LNCAP (cell line): ENCODE measurements at regions not wholly inside any gene's neighbourhood (a gene's known extent, or its start where the extent isn't known, plus 50 kb on each side); places are given as distances from the start of the nearest gene placed in this dataset.

Experiments used
- TF ChIP-seq, protein P1 (sequence below): fragments of 450-650 bp; IDR thresholded peaks from 2 replicates; pipeline ENCODE4 v1.5.1; 2017; ENCODE audit warnings: mild to moderate bottlenecking

DNA sequence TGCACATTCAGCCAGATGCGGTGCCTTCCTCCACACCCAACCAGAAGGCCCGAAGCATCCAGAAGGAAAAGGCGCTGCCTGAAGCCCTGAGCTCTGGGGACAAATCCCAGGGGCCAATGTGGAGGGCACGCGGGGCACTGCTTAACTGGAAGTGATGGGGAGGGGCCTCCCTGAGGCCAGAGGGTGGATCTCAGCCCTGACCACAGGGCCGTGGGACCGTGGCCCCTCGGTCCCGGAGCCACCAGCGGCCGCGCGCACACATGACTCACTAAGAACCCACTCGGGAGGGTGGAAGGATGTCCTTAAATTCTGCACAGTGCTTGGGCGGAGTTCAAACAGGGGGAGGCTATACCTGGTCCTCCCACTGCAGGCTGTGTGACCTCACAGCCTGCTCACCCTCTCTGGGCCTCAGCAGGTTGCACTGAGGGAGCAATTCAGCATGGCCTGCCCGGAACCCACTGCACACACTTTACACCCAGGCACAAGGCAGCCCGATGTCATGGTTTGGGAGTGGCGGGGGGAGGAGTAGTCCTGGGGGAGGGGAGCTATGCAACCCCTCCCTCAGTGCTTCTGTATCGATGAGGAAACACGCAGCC, 89.5 kb downstream of the RFLNA start:
- TF ChIP-seq, protein P1, sequence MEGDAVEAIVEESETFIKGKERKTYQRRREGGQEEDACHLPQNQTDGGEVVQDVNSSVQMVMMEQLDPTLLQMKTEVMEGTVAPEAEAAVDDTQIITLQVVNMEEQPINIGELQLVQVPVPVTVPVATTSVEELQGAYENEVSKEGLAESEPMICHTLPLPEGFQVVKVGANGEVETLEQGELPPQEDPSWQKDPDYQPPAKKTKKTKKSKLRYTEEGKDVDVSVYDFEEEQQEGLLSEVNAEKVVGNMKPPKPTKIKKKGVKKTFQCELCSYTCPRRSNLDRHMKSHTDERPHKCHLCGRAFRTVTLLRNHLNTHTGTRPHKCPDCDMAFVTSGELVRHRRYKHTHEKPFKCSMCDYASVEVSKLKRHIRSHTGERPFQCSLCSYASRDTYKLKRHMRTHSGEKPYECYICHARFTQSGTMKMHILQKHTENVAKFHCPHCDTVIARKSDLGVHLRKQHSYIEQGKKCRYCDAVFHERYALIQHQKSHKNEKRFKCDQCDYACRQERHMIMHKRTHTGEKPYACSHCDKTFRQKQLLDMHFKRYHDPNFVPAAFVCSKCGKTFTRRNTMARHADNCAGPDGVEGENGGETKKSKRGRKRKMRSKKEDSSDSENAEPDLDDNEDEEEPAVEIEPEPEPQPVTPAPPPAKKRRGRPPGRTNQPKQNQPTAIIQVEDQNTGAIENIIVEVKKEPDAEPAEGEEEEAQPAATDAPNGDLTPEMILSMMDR = no peak

GRCh38 chr12:124383028-124383427, 88.1 kb downstream of the RFLNA start:
- TF ChIP-seq, protein P1 = no peak

GRCh38 chr12:124381456-124382296, 86.8 kb downstream of the RFLNA start:
- TF ChIP-seq, protein P1 = no peak

- TF ChIP-seq, protein P1 = no peak
Observed at GRCh38 chr12:124380796-124381455, 86.0 kb downstream of the RFLNA start.

DNA sequence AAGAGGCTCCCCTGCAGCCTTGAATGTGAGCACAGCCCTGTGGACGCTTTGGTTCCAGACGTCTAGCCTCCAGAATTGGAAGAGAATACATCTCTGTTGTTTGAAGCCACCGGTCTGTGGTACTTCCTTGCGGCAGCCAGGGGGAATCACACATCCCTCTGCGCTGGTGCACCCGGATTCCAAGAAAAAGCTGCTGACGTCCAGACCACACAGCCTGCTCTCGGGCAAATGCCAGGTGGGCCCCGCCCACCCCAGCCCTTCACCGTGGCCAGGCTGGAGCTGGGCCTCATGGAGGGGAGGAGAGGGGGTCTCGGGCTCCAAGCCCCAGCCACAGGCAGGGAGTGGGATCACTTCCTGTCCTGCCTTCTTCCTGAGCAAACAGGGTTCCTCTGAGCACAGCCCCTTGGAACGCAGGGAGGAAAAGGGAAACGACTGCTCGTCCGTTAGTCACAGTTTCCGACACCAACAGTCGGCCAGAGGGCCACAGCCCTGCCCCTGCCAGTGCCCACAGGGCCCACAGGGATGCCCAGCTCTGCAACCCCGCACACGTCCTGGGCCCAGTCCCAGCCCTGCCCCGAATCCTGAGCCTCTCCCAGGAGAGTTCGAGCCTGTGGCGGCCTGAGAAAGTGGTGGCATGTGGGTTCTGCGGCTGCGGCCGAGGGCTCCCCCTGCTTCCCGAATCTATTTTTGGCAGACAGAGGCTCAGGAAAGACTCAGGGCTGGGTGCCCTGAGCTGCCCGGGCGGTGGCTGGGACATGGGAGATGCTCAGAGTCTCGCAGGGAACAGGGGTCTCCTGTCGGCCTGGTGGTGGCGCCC, 85.3 kb downstream of the RFLNA start:
- TF ChIP-seq, protein P1 = no peak

GRCh38 chr12:124379379-124379937, 84.6 kb downstream of the RFLNA start:
- TF ChIP-seq, protein P1 = no peak

DNA sequence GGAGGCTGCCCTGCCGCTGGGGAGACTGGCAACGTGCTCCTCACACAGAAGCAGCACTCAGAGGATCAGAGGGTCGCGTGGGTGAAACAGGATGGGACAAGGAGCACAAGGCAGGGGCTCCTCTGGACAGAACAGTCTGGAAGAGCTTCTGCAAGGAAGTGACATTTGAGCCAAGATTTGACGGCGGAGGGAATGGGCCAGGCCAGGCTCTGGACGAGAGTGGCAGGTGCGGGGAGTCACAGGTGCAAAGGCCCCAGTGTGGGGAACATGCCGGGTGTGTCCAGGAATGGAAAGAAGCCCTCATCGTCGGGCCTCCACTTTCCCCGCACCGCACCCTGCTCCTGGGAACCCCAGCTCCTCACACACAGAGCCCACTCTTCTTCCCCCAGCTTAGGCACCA, 84.0 kb downstream of the RFLNA start:
- TF ChIP-seq, protein P1 = no peak
